ENCODE measurements at regions not wholly inside any gene's neighbourhood (a gene's known extent, or its start where the extent isn't known, plus 50 kb on each side); places are given as distances from the start of the nearest gene placed in this dataset.

- Histone ChIP-seq H3K9ac (replicated peaks; ENCODE audit: extremely low read depth, insufficient read depth, low read length) (no peak overlapping the region), H3K27me3 (ENCODE audit: control insufficient read depth in 2 of 2, insufficient read depth in 2 of 2, low read length in 2 of 2) (no peaks in the 10 kb centered on the region), H3K27ac (ENCODE audit: insufficient read depth, low read depth, low read length) (no peak overlapping the region), H4K20me1 (replicated peaks; ENCODE audit: control insufficient read depth, extremely low read depth, insufficient read depth, low read length) (no peaks in the 10 kb centered on the region), H3K4me3 (replicated peaks in 1 of 3; ENCODE audit: insufficient read depth in 1 of 3, low read depth in 1 of 3, low read length in 3 of 3) (no peak overlapping the region), H3K9me3 (replicated peaks; ENCODE audit: control insufficient read depth, insufficient read depth, low read length) (no peaks in the 10 kb centered on the region), H3K79me2 (ENCODE audit: control insufficient read depth, insufficient read depth, low read length) (no peaks in the 10 kb centered on the region), H3K36me3 (ENCODE audit: control insufficient read depth in 2 of 2, extremely low read depth in 1 of 2, insufficient read depth in 2 of 2, low read length in 2 of 2) (no peaks in the 10 kb centered on the region), H3K4me1 (ENCODE audit: control insufficient read depth, extremely low read depth, insufficient read depth, low read length) (no peaks in the 10 kb centered on the region), H3K4me2 (ENCODE audit: insufficient read depth, low read length) (no peak overlapping the region), H2AFZ (ENCODE audit: low read depth, low read length) (no peak overlapping the region), H3K9me1 (replicated peaks; ENCODE audit: control insufficient read depth, extremely low read depth, insufficient read depth, low read length) (no peaks in the 10 kb centered on the region)
- FAIRE-seq, result no peak
- dilution Hi-C loops (cut with MboI; ENCODE audit: extremely low pct_ligation_motif_present, low sequenced_read_pairs), result no loop called here
- TF ChIP-seq EZH2 (IDR thresholded peaks at IDR 0.05; ENCODE audit: borderline replicate concordance, low read depth, low read length, severe bottlenecking) (no peak), POLR2AphosphoS5 (IDR thresholded peaks at IDR 0.05; ENCODE audit: insufficient read depth, low read depth, low read length) (no peak), JUN (IDR thresholded peaks at IDR 0.05; ENCODE audit: borderline replicate concordance, insufficient read depth, insufficient read length, low read depth) (no peak)
- intact Hi-C loops (cut with micrococcal nuclease), result no loop called here
- ChIA-PET POLR2A (no interaction called here), CTCF (interaction anchor here (0.9 kb wide), 1 partner anchor 12 kb away, joined by 3 read pairs; no protein-coding TSS in a partner anchor)
- no TSS peak for BruUV-seq (replicated peaks)
- no peak for DNase-seq (ENCODE audit: low read depth, low spot score)
Measured at GRCh38 chr4:19645589-19645988, 606.1 kb upstream of the SLIT2 start.

- no peak for FAIRE-seq
- Histone ChIP-seq H3K4me3 (replicated peaks in 1 of 3; ENCODE audit: insufficient read depth in 1 of 3, low read depth in 1 of 3, low read length in 3 of 3) (no peak overlapping the region), H3K27ac (ENCODE audit: insufficient read depth, low read depth, low read length) (no peak overlapping the region), H3K79me2 (ENCODE audit: control insufficient read depth, insufficient read depth, low read length) (no peaks in the 10 kb centered on the region), H3K4me2 (ENCODE audit: insufficient read depth, low read length) (no peak overlapping the region), H3K9me3 (replicated peaks; ENCODE audit: control insufficient read depth, insufficient read depth, low read length) (no peaks in the 10 kb centered on the region), H3K36me3 (ENCODE audit: control insufficient read depth in 2 of 2, extremely low read depth in 1 of 2, insufficient read depth in 2 of 2, low read length in 2 of 2) (no peaks in the 10 kb centered on the region), H2AFZ (ENCODE audit: low read depth, low read length) (no peak overlapping the region), H3K4me1 (ENCODE audit: control insufficient read depth, extremely low read depth, insufficient read depth, low read length) (no peaks in the 10 kb centered on the region), H4K20me1 (replicated peaks; ENCODE audit: control insufficient read depth, extremely low read depth, insufficient read depth, low read length) (no peaks in the 10 kb centered on the region), H3K9me1 (replicated peaks; ENCODE audit: control insufficient read depth, extremely low read depth, insufficient read depth, low read length) (no peaks in the 10 kb centered on the region), H3K9ac (replicated peaks; ENCODE audit: extremely low read depth, insufficient read depth, low read length) (no peak overlapping the region), H3K27me3 (ENCODE audit: control insufficient read depth in 2 of 2, insufficient read depth in 2 of 2, low read length in 2 of 2) (no peaks in the 10 kb centered on the region)
- ChIA-PET POLR2A (no interaction called here), CTCF (no interaction called here)
- BruUV-seq (replicated peaks), result no TSS peak
- dilution Hi-C loops (cut with MboI; ENCODE audit: extremely low pct_ligation_motif_present, low sequenced_read_pairs), result no loop called here
- TF ChIP-seq EZH2 (IDR thresholded peaks at IDR 0.05; ENCODE audit: borderline replicate concordance, low read depth, low read length, severe bottlenecking) (no peak), GATA2 (IDR thresholded peaks at IDR 0.05; ENCODE audit: insufficient read depth, insufficient read length, low read depth, low read length) (no peak), FOS (IDR thresholded peaks at IDR 0.05; ENCODE audit: borderline replicate concordance, insufficient read depth, low read length) (no peak), POLR2AphosphoS5 (IDR thresholded peaks at IDR 0.05; ENCODE audit: insufficient read depth, low read depth, low read length) (no peak), MYC (IDR thresholded peaks at IDR 0.05; ENCODE audit: low read depth, low read length) (no peak), POLR2A (IDR thresholded peaks at IDR 0.05; ENCODE audit: low read depth, low read length) (no peak), JUN (IDR thresholded peaks at IDR 0.05; ENCODE audit: borderline replicate concordance, insufficient read depth, insufficient read length, low read depth) (no peak)
- TF ChIP-seq, protein P1, sequence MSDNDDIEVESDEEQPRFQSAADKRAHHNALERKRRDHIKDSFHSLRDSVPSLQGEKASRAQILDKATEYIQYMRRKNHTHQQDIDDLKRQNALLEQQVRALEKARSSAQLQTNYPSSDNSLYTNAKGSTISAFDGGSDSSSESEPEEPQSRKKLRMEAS (IDR thresholded peaks at IDR 0.05; ENCODE audit: insufficient read depth, insufficient read length), result no peak
- TF ChIP-seq, protein P2, sequence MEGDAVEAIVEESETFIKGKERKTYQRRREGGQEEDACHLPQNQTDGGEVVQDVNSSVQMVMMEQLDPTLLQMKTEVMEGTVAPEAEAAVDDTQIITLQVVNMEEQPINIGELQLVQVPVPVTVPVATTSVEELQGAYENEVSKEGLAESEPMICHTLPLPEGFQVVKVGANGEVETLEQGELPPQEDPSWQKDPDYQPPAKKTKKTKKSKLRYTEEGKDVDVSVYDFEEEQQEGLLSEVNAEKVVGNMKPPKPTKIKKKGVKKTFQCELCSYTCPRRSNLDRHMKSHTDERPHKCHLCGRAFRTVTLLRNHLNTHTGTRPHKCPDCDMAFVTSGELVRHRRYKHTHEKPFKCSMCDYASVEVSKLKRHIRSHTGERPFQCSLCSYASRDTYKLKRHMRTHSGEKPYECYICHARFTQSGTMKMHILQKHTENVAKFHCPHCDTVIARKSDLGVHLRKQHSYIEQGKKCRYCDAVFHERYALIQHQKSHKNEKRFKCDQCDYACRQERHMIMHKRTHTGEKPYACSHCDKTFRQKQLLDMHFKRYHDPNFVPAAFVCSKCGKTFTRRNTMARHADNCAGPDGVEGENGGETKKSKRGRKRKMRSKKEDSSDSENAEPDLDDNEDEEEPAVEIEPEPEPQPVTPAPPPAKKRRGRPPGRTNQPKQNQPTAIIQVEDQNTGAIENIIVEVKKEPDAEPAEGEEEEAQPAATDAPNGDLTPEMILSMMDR (IDR thresholded peaks at IDR 0.05; ENCODE audit: extremely low read depth in 1 of 2, insufficient read depth in 1 of 2, low read depth in 1 of 2, low read length in 2 of 2), result no peak
- no peak for DNase-seq (ENCODE audit: low read depth, low spot score)
- intact Hi-C loops (cut with micrococcal nuclease), result no loop called here
Measured at GRCh38 chr4:19636451-19636850, 615.3 kb upstream of the SLIT2 start.

All from endothelial cell of umbilical vein (primary cell).